H1 (cell line): ENCODE measurements at regions not wholly inside any gene's neighbourhood (a gene's known extent, or its start where the extent isn't known, plus 50 kb on each side); places are given as distances from the start of the nearest gene placed in this dataset.

Source experiments
- ATF2 ChIP-seq: IDR thresholded peaks from 2 replicates; pipeline ENCODE4 v1.6.1; 2012; ENCODE audit warnings: low read length, inconsistent platforms
- BCL11A ChIP-seq, 2 experiments: IDR thresholded peaks; one replicate each; pipeline ENCODE4 v1.6.1; 2011; ENCODE audit warnings: low read depth in 2 of 2, low read length in 2 of 2, mild to moderate bottlenecking in 2 of 2
- SRF ChIP-seq: IDR thresholded peaks from 2 replicates; pipeline ENCODE4 v1.6.1; 2011; ENCODE audit warnings: mild to moderate bottlenecking, low read depth, low read length, moderate library complexity

GRCh38 chr15:96585484-96586386 lies 255.2 kb downstream of the NR2F2 start (continued):
- TF ChIP-seq ATF2 (no peak), SRF (no peak), BCL11A (IDR thresholded peaks at IDR 0.05; ENCODE audit: low read depth in 2 of 2, low read length in 2 of 2) (no peak)
